Tibial nerve (tissue), 4 donors: ENCODE measurements at regions not wholly inside any gene's neighbourhood (a gene's known extent, or its start where the extent isn't known, plus 50 kb on each side); places are given as distances from the start of the nearest gene placed in this dataset.

ENCODE experiments used
- EP300 ChIP-seq, 2 donors: sonication (generic); formaldehyde crosslinking; IDR thresholded peaks; one replicate each; pipeline ENCODE4 v1.6.1; 2017; ENCODE audit warnings: antibody characterized with exemption in 2 of 2, mild to moderate bottlenecking in 1 of 2
- POLR2A ChIP-seq, 2 donors: fragments of 450-650 bp; IDR thresholded peaks; one replicate each; pipeline ENCODE4 v1.6.1; 2017; ENCODE audit warnings: antibody characterized with exemption in 2 of 2, mild to moderate bottlenecking in 2 of 2, moderate library complexity in 2 of 2
- TF ChIP-seq, protein P1 (sequence below), 5 experiments: fragments of 200-600 bp in 3 of 5; fragments of 450-650 bp in 2 of 5; sonication (generic) in 3 of 5; IDR thresholded peaks; one replicate each; pipeline ENCODE4 v1.5.1; 2016 to 2019; ENCODE audit warnings: antibody characterized with exemption in 5 of 5, mild to moderate bottlenecking in 3 of 5, moderate library complexity in 2 of 5

GRCh38 chr4:180789929-180790328 is 1453.3 kb upstream of the TENM3 start:
- TF ChIP-seq, protein P1, sequence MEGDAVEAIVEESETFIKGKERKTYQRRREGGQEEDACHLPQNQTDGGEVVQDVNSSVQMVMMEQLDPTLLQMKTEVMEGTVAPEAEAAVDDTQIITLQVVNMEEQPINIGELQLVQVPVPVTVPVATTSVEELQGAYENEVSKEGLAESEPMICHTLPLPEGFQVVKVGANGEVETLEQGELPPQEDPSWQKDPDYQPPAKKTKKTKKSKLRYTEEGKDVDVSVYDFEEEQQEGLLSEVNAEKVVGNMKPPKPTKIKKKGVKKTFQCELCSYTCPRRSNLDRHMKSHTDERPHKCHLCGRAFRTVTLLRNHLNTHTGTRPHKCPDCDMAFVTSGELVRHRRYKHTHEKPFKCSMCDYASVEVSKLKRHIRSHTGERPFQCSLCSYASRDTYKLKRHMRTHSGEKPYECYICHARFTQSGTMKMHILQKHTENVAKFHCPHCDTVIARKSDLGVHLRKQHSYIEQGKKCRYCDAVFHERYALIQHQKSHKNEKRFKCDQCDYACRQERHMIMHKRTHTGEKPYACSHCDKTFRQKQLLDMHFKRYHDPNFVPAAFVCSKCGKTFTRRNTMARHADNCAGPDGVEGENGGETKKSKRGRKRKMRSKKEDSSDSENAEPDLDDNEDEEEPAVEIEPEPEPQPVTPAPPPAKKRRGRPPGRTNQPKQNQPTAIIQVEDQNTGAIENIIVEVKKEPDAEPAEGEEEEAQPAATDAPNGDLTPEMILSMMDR (IDR thresholded peaks at IDR 0.05), result no peak
- no peak for TF ChIP-seq EP300 (IDR thresholded peaks at IDR 0.05)
- no peak for TF ChIP-seq POLR2A (IDR thresholded peaks at IDR 0.05)
